ENCODE measurements at regions not wholly inside any gene's neighbourhood (a gene's known extent, or its start where the extent isn't known, plus 50 kb on each side); places are given as distances from the start of the nearest gene placed in this dataset.

DNA sequence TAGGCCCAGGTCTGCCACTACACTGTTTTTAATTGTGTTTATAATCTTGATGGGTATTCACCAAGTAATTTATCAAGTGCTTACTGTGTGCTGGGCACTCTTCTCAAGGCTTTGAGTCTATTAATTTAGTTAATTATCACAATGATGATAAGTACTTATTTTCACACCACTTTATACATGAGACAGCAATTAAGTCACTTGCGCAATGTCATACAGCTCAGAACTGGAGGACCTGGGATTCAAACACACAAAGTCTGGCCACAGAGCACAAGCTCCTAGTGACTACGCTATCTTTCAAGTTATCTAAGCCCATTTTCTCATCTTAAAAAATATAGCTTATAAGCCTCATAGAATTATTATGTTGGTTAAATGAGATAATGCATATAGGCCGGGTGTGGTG lies 85.0 kb downstream of the LLPH start:
- TF ChIP-seq SPI1 (IDR thresholded peaks at IDR 0.05; ENCODE audit: borderline replicate concordance, low read depth): no peak
- TF ChIP-seq, protein P1, sequence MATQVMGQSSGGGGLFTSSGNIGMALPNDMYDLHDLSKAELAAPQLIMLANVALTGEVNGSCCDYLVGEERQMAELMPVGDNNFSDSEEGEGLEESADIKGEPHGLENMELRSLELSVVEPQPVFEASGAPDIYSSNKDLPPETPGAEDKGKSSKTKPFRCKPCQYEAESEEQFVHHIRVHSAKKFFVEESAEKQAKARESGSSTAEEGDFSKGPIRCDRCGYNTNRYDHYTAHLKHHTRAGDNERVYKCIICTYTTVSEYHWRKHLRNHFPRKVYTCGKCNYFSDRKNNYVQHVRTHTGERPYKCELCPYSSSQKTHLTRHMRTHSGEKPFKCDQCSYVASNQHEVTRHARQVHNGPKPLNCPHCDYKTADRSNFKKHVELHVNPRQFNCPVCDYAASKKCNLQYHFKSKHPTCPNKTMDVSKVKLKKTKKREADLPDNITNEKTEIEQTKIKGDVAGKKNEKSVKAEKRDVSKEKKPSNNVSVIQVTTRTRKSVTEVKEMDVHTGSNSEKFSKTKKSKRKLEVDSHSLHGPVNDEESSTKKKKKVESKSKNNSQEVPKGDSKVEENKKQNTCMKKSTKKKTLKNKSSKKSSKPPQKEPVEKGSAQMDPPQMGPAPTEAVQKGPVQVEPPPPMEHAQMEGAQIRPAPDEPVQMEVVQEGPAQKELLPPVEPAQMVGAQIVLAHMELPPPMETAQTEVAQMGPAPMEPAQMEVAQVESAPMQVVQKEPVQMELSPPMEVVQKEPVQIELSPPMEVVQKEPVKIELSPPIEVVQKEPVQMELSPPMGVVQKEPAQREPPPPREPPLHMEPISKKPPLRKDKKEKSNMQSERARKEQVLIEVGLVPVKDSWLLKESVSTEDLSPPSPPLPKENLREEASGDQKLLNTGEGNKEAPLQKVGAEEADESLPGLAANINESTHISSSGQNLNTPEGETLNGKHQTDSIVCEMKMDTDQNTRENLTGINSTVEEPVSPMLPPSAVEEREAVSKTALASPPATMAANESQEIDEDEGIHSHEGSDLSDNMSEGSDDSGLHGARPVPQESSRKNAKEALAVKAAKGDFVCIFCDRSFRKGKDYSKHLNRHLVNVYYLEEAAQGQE (IDR thresholded peaks at IDR 0.05; ENCODE audit: insufficient replicate concordance, low read depth): no peak
- TF ChIP-seq, protein P2, sequence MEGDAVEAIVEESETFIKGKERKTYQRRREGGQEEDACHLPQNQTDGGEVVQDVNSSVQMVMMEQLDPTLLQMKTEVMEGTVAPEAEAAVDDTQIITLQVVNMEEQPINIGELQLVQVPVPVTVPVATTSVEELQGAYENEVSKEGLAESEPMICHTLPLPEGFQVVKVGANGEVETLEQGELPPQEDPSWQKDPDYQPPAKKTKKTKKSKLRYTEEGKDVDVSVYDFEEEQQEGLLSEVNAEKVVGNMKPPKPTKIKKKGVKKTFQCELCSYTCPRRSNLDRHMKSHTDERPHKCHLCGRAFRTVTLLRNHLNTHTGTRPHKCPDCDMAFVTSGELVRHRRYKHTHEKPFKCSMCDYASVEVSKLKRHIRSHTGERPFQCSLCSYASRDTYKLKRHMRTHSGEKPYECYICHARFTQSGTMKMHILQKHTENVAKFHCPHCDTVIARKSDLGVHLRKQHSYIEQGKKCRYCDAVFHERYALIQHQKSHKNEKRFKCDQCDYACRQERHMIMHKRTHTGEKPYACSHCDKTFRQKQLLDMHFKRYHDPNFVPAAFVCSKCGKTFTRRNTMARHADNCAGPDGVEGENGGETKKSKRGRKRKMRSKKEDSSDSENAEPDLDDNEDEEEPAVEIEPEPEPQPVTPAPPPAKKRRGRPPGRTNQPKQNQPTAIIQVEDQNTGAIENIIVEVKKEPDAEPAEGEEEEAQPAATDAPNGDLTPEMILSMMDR (IDR thresholded peaks at IDR 0.05; ENCODE audit: insufficient read depth, low read length): no peak
- no peak for TF ChIP-seq POLR2AphosphoS5 (IDR thresholded peaks at IDR 0.05; ENCODE audit: low read depth)
- no peak for TF ChIP-seq GABPA (IDR thresholded peaks at IDR 0.05; ENCODE audit: low read depth)
- no peak for DNase-seq (ENCODE audit: low read depth in 1 of 2, low spot score in 1 of 2)
- Histone ChIP-seq H3K27ac (replicated peaks) (no peak overlapping the region), H3K4me3 (replicated peaks; ENCODE audit: insufficient read depth, low read length) (no peak overlapping the region), H3K27me3 (ENCODE audit: insufficient read depth, poor library complexity, severe bottlenecking) (peaks cover 4% of the 10 kb centered on the region)

DNA sequence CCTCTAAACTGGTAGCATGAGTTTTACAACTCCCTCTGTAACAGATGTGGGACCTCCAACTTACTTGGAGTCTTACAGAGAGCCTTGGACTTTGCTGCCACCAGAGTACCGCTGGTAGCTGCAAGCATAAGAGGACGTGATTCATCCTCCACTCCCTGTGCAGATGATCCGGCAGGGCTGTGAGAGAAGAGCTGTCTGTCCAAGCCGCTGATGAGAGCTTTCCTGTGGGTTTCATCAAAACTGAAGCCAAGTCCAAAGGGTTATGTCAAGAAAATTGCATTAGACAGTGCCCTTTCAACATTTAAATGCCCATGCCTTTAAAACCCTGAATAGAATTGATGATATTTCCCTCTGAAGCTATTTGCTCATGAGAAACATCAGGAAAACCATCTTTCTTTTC lies 85.8 kb downstream of the LLPH start:
- Histone ChIP-seq H3K27me3 (ENCODE audit: insufficient read depth, poor library complexity, severe bottlenecking) (peaks cover 4% of the 10 kb centered on the region), H3K27ac (replicated peaks) (no peak overlapping the region), H3K4me3 (replicated peaks; ENCODE audit: insufficient read depth, low read length) (no peak overlapping the region)
- no peak for DNase-seq (ENCODE audit: low read depth in 1 of 2, low spot score in 1 of 2)
- no peak for TF ChIP-seq POLR2AphosphoS5 (IDR thresholded peaks at IDR 0.05; ENCODE audit: low read depth)
- TF ChIP-seq, protein P2 (IDR thresholded peaks at IDR 0.05; ENCODE audit: insufficient read depth, low read length): no peak
- no peak for TF ChIP-seq SPI1 (IDR thresholded peaks at IDR 0.05; ENCODE audit: borderline replicate concordance, low read depth)
- TF ChIP-seq GABPA (IDR thresholded peaks at IDR 0.05; ENCODE audit: low read depth): no peak
- TF ChIP-seq, protein P1 (IDR thresholded peaks at IDR 0.05; ENCODE audit: insufficient replicate concordance, low read depth): no peak

DNA sequence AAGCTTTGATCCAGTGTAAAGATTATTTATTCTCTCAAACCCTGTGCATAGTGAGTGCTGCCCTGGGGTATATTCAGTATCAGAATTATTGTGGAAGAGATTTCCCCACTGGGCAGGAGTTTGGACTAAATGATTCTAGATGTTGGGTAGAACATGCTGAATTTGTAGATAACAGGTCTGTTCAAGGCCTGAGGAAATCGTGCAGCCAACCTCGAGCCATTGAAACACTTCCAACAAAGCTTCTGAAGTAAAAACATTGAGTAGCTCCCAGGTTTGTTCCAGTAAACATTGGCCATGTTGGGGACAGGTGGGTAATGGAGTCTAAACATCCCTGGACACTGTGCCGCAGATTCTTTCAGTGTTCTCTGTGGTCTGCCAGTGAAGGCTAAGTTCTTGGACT lies 87.5 kb downstream of the LLPH start:
- Histone ChIP-seq H3K27ac (replicated peaks) (no peak overlapping the region), H3K4me3 (replicated peaks; ENCODE audit: insufficient read depth, low read length) (no peak overlapping the region), H3K27me3 (ENCODE audit: insufficient read depth, poor library complexity, severe bottlenecking) (peaks cover 6% of the 10 kb centered on the region)
- TF ChIP-seq SPI1 (IDR thresholded peaks at IDR 0.05; ENCODE audit: borderline replicate concordance, low read depth): no peak
- TF ChIP-seq, protein P1 (IDR thresholded peaks at IDR 0.05; ENCODE audit: insufficient replicate concordance, low read depth): no peak
- no peak for TF ChIP-seq POLR2AphosphoS5 (IDR thresholded peaks at IDR 0.05; ENCODE audit: low read depth)
- TF ChIP-seq GABPA (IDR thresholded peaks at IDR 0.05; ENCODE audit: low read depth): no peak
- TF ChIP-seq, protein P2 (IDR thresholded peaks at IDR 0.05; ENCODE audit: insufficient read depth, low read length): no peak
- no peak for DNase-seq (ENCODE audit: low read depth in 1 of 2, low spot score in 1 of 2)

All from HL-60 (cell line).